A549 (cell line): ENCODE measurements at regions not wholly inside any gene's neighbourhood (a gene's known extent, or its start where the extent isn't known, plus 50 kb on each side); places are given as distances from the start of the nearest gene placed in this dataset.

Experiments
- FOSB ChIP-seq: fragments of 250-450 bp; sonication (Bioruptor Pico); IDR thresholded peaks from 2 replicates; pipeline ENCODE4 v1.5.0; 2020; ENCODE audit warnings: mild to moderate bottlenecking, moderate library complexity
- JUN ChIP-seq, 2 experiments: fragments of >200 bp; sonication (Bioruptor Twin); formaldehyde crosslinking; IDR thresholded peaks; 2 replicates in 1 of 2; 3 replicates in 1 of 2; pipeline ENCODE4 v1.6.1; 2016 to 2017
- MAFK ChIP-seq: fragments of 450-650 bp; IDR thresholded peaks from 2 replicates; pipeline ENCODE4 v1.6.1; 2014; ENCODE audit not compliant: partially characterized antibody
- NR3C1 ChIP-seq: fragments of >200 bp; sonication (Bioruptor Twin); formaldehyde crosslinking; IDR thresholded peaks from 3 replicates; pipeline ENCODE4 v1.6.1; 2017
- POLR2A ChIP-seq: IDR thresholded peaks from 2 replicates; pipeline ENCODE4 v1.6.1; 2012; ENCODE audit warnings: mild to moderate bottlenecking, low read length
- RARB ChIP-seq: fragments of 250-450 bp; sonication (Bioruptor Pico); IDR thresholded peaks from 2 replicates; pipeline ENCODE4 v1.8.0; 2021; ENCODE audit warnings: mild to moderate bottlenecking, moderate library complexity
- RCOR1 ChIP-seq: fragments of 150-350 bp; IDR thresholded peaks from 2 replicates; pipeline ENCODE4 v1.6.1; 2014; ENCODE audit warnings: antibody characterized with exemption, low read length, low read depth
- RFX5 ChIP-seq: fragments of 450-650 bp; IDR thresholded peaks from 2 replicates; pipeline ENCODE4 v1.7.1; 2014; ENCODE audit warnings: antibody characterized with exemption, mild to moderate bottlenecking, moderate library complexity
- TF ChIP-seq, protein P1 (sequence below): fragments of >200 bp; sonication (Bioruptor Twin); formaldehyde crosslinking; IDR thresholded peaks from 3 replicates; pipeline ENCODE4 v1.5.1; 2016

DNA sequence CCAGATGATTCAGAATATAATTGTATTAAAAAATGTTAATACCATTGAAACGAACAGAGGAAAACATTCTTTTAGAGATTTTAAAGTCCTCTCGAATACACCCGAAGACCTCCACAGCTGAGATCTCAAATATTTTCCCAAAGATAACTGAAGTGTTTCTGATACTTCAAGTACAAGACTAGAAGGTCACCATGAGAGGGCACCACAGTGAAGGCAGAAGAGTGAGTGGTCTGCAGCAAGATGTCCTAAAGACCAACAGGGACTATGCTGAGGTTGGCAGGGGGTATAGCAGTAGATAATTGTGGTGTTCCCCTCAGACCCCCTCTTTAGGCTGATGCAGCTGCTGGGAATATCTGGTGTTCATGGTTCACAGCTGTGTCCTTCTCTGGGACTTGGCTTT, 156.5 kb downstream of the PDCD6IP start:
- TF ChIP-seq POLR2A (no peak), RARB (CRISPR knock-in tag) (no peak), FOSB (CRISPR knock-in tag) (no peak), RFX5 (no peak), JUN (IDR thresholded peaks at IDR 0.05) (no peak), MAFK (no peak), NR3C1 (no peak), RCOR1 (no peak)
- TF ChIP-seq, protein P1, sequence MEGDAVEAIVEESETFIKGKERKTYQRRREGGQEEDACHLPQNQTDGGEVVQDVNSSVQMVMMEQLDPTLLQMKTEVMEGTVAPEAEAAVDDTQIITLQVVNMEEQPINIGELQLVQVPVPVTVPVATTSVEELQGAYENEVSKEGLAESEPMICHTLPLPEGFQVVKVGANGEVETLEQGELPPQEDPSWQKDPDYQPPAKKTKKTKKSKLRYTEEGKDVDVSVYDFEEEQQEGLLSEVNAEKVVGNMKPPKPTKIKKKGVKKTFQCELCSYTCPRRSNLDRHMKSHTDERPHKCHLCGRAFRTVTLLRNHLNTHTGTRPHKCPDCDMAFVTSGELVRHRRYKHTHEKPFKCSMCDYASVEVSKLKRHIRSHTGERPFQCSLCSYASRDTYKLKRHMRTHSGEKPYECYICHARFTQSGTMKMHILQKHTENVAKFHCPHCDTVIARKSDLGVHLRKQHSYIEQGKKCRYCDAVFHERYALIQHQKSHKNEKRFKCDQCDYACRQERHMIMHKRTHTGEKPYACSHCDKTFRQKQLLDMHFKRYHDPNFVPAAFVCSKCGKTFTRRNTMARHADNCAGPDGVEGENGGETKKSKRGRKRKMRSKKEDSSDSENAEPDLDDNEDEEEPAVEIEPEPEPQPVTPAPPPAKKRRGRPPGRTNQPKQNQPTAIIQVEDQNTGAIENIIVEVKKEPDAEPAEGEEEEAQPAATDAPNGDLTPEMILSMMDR = 0 out of 3 replicates have a peak, but pooled peaks have one; percentile 15
